SK-N-DZ (cell line): ENCODE measurements at regions not wholly inside any gene's neighbourhood (a gene's known extent, or its start where the extent isn't known, plus 50 kb on each side); places are given as distances from the start of the nearest gene placed in this dataset.

Source experiments
- DNase-seq: peaks from one replicate; pipeline ENCODE4 v3.0.0-alpha.2; 2015; ENCODE audit warnings: low spot score

GRCh38 chr12:78695749-78696148 lies 168.8 kb upstream of the SYT1 start:
- DNase-seq, result peak; percentile 77

- no peak for DNase-seq
These were observed 168.3 kb upstream of the SYT1 start for GRCh38 chr12:78696267-78696666.

DNA sequence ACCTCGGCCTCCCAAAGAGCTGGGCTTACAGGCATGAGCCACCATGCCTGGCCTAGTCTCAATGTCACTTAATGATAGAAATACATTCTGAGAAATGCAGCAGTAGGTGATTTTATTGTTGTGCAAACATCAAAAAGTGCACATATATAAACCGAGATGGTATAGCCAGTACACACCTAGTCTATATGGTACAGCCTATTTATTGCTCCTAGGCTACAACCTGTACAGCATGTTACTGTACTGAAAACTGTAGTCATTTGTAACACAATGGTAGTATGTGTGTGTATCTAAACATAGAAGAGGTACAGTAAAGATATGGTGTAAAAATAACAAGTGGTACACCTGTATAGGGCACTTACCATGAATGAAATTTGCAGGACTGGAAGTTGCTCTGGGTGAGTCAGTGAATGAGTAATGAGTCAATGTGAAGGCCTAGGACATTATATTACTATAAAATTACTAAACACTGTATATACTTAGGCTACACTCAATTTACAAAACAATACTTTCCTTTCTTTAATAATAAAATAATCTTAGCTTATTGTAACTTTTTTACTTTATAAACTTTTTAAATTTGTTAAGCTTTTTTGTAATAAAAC lies 166.7 kb upstream of the SYT1 start:
- DNase-seq, result no peak

- no peak for DNase-seq
These were observed 165.8 kb upstream of the SYT1 start for GRCh38 chr12:78698747-78699146.

DNA sequence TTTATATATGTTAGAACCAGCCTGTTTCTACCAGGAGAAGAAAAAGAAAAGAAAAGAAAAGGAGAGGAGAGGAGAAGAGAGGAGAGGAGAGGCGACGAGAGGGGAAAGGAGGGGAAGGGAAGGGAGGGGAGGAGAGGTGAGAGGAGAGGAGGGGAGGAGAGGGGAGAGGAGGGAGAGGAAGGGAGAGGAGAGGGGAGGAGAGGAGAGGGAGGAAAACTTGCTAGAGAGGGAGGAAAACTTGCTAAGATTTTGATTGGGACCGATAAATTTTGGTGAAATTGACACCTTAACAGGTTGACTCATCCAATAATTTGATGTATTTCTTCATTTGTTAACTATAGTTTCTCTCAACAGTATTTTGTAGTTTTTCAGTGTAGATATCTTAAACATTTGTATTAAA lies 164.0 kb upstream of the SYT1 start:
- DNase-seq, result no peak

- DNase-seq, result no peak
These were observed 160.6 kb upstream of the SYT1 start for GRCh38 chr12:78703820-78704525.

GRCh38 chr12:78711954-78712353 lies 152.6 kb upstream of the SYT1 start:
- DNase-seq, result no peak

GRCh38 chr12:78712834-78713481 lies 151.6 kb upstream of the SYT1 start:
- no peak for DNase-seq

- DNase-seq, result no peak
These were observed 144.9 kb upstream of the SYT1 start for GRCh38 chr12:78719721-78720120.

DNA sequence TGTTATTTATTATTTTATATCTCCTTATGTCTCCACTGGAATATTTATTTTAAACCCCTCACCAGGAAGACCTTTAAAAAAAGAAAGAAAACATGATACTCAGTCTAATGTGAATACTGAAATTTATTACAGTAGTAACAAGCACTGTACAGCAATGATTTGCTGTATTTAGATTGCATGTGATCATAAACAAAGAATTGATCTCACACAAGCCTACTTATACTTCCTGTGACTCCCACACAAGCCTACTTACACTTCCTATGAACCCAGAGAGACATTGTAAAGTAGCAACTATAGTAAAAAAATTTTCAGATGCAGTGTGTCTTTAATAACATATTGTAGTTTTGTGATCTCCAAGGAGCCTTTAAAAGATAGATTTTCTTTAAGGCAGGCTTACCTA lies 142.7 kb upstream of the SYT1 start:
- DNase-seq, result no peak

DNA sequence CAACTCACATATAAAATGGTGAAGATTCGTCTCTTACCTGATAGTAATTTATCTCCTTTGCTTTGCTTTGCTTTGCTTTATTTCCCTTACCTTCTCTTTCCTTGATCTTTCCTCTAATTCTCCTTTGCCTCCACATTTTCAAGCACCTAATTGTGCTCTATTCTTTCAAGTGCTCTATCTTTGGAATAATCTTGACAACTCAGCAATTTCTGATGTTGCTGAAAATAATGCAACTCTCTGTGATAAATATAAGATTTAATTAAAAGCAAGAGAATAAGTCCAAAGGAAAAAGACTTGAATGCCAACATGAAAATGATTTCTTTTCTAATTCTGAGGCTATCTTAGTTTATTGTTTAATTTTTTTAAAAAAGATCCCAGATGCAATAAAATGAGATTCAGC lies 139.5 kb upstream of the SYT1 start:
- no peak for DNase-seq

DNA sequence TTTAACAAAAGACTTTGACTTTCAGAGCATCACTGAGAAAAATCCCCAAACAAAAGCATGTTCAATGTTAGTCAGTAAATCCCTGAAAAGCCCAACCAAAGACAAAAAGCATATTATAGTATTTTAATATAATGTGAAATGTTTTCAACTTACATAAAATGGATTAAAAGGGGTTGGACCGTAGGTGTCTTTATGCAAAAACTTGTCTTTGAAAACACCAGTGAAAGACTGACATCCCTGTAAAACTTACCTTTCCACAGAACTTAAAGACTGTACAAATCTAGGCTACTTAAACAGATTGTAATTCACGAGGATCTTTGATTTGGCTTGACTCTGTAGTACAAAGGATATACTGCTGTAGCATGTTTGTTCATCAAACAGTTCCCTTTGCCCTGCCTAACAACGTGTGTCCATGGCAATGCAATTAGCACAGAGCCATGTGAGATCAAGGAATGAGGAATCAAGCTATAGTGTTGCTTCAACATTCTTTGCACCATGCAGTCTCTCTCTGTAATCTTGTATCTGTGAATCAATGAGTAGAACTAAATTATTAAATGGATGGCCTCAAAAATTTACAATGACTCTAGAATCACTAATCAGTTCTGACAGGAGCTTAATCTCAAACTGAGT lies 138.5 kb upstream of the SYT1 start:
- DNase-seq, result no peak

- peak; percentile 10 for DNase-seq
These were observed 137.7 kb upstream of the SYT1 start for GRCh38 chr12:78726854-78727253.

GRCh38 chr12:78732481-78732880 lies 132.1 kb upstream of the SYT1 start:
- peak; percentile 47 for DNase-seq

GRCh38 chr12:78739653-78740052 lies 124.9 kb upstream of the SYT1 start:
- DNase-seq, result no peak

GRCh38 chr12:78746001-78746400 lies 118.6 kb upstream of the SYT1 start:
- DNase-seq, result no peak

DNA sequence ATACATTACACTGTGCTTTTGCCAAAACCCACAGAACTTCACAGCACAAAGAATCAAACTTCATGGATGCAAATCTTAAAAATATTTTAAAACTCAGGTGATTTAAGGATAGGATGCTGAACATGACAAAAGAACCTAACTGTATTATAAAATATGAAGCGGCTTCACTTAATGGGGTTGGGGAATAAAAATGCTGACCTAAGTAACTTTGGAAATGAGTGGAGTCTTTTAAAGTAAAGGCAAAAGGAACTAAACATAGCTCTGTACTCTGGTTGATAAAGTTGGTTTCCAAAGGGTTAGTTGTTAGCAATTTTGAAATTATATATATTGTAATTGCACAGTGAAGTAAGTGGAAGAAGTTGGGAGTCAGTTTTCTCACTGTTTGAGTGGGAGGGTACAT lies 111.5 kb upstream of the SYT1 start:
- DNase-seq, result no peak

DNA sequence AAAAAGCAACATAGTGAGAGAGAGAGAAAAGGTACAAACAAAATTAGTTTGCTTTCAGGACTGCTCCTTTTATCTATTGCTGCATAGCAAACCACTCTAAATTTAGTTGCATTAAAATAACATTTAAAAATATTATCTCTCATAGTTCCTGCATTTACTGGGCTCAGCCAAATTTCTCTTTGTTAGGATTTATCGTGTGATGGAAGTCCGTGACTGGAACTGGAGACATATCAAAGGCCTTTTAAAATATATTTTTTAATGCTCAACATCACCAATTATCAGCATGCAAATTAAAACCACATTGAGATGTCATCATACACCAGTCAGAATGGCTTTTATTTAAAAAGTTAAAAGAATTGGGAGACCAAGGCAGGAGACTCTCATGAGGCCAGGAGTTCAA lies 107.6 kb upstream of the SYT1 start:
- DNase-seq, result no peak

GRCh38 chr12:78759367-78759766 lies 105.2 kb upstream of the SYT1 start:
- no peak for DNase-seq

DNA sequence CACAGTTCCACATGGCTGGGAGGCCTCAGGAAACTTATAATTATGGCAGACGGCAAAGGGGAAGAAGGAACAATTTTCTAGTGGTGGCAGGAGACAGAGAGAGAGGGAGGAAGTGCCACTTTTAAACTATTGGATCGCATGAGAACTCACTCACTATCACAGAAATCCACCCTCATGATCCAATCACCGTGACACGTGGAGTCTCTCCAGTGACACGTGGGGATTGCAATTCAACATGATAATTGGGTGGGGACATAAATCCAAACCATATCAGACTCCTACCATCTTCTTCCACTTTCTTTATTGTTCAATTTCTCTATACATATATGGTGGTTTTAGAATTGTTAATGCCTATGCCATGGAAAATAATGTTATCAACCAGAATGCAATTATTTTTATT lies 103.7 kb upstream of the SYT1 start:
- DNase-seq, result no peak

- no peak for DNase-seq
These were observed 99.7 kb upstream of the SYT1 start for GRCh38 chr12:78764913-78765312.

GRCh38 chr12:78767264-78767981 lies 97.2 kb upstream of the SYT1 start:
- no peak for DNase-seq
